GM18508 (cell line): ENCODE measurements at regions not wholly inside any gene's neighbourhood (a gene's known extent, or its start where the extent isn't known, plus 50 kb on each side); places are given as distances from the start of the nearest gene placed in this dataset.
"Not testable (repeated sequence)": the region's sequence is repeated elsewhere in the genome, so short reads cannot be mapped to it uniquely, and the experiment has no call there.

Source experiments
- ATAC-seq: cut with Tn5 transposase; IDR thresholded peaks from one replicate; pipeline ENCODE4 v1.9.1; 2021; ENCODE audit warnings: moderate number of reproducible peaks; ENCODE audit not compliant: insufficient read depth, unreplicated experiment

DNA sequence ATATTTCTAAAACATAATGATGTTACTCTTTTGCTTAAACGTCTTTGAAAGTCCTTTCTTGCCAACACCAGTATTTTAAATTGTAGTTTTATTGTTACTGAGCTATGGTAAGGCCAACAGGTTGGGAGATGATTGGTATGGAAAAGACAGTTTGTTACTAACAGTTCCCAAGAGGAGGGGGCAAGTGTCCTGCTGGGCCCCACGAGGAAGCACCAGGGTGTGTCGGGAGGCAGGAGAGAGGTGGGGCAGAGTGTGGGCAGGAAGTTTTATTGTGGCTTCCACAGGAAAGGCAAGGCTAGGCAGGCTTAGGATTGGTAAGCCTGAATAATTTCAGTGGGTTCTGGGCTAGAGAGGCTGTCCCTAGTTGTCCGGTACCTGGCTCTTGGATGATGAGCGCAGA, 134.3 kb downstream of the SOCS6 start:
- no peak for ATAC-seq

DNA sequence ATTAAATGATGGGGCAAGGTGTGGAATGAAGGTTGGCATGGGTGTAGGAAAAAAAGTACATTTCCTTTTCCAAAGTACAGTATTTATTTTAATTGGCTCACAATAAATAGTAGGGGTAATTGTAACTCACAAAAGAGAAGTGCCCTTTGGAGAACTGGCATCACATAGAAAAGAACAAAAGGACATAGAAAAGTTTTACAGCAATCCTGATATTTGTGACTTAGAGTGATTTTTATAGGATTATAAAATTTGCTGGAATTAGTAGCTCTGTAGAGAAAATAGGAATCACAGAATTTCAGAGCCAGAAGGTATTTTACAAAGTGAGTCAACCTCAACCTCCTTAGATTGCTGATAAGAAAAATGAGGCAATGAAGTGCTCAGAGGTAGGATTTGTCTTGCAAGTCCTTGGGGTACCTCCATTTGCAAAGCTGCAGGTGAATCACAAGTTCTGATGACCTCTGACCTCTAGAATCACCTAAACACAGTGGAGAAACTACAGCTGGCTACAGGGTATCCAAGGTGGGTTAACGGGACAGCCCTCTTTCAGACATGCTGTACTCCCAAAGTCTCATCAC, 133.6 kb downstream of the SOCS6 start:
- ATAC-seq, result no peak

DNA sequence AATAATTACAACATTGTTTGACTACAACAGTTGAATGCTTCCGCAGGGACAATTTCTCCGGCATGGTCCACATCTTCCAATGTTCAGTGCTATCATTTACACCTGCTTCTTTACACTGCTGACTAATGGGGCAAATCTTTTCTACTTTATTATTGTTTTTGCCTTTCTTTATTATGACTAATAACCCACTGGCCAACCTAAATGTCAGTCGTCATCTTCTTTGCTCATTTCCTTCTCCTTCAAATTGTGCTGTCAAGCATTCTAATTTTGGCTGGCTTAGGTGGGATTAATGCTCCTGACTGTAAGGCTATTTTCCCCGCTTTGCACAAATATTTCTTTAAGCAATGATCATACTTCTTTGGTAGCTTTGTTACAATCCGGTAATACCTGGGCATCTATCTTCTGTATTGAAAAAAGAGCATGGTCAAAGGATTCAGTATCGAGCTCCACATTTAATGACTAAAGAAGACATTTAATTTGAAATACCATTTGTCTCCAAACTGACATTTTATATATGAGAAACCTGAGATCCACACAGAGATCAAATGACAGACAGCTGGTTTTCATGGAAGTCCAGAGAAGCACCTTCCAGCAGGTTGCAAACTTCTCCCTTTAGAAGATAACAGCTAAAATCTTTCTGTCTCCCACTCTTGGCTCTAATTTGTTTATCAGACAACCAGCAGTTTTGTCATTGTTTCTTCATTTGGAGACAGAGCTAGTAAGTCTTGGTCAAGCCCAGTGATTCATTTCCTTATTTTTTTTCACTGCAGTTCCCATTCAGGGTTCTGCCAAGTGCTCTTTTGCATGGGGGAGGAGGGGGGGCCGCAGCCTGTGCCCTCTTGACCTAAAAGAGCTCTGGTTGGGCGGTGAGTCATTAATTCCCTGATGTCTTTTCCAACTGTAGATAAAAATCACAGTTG, 132.9 kb downstream of the SOCS6 start:
- no peak for ATAC-seq

DNA sequence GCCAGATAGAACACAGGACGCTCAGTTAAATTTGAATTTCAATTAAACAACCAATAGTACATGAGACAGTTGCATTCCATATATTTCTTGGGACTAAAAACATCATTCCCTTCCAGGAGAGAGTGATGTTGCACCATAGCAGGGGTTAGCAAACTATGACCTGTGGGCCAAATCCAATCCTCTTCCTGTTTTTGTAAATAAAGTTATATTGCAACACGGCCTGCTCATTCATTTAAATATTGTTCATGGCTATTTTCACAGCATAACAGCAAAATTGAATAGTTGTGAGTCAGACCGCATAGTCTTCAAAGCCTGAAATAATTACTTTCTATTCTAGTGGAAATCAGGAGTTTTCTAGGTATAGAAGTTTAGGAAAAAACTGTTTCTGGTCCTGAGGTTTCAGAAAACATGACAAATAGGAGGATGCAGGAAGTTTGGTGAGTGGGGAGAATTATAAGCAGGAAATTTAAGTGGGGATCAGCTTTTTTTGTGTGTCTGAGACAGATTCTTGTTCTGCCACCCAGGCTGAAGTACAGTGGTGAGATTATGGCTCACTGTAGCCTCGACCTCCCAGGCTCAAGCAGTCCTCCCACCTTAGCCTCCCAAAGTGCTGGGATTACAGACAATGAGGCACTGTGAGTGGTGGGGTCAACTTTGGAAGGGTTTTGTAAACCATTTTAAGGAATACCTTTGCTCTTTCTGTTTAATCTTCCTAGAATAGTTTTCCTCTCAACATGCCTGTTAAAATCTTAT, 131.5 kb downstream of the SOCS6 start:
- no peak for ATAC-seq

DNA sequence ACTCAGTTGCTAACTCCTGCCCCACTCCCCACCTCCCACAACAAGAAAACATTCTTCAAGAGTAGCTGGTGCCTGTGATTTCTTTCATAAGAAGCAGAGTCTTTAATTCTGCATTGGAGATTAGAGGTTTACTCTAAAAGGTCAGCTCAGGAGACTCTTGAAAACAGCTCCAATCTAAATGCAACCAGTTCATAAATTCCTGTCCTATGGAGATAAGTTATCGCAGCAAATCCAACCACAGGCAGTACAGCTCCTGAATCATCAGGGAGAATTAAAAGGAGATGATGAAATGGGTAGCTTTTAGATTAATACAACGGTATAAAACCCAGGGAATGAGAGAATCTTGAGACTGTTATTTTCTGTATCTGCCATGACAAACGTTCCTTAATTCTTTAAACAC, 130.7 kb downstream of the SOCS6 start:
- no peak for ATAC-seq

DNA sequence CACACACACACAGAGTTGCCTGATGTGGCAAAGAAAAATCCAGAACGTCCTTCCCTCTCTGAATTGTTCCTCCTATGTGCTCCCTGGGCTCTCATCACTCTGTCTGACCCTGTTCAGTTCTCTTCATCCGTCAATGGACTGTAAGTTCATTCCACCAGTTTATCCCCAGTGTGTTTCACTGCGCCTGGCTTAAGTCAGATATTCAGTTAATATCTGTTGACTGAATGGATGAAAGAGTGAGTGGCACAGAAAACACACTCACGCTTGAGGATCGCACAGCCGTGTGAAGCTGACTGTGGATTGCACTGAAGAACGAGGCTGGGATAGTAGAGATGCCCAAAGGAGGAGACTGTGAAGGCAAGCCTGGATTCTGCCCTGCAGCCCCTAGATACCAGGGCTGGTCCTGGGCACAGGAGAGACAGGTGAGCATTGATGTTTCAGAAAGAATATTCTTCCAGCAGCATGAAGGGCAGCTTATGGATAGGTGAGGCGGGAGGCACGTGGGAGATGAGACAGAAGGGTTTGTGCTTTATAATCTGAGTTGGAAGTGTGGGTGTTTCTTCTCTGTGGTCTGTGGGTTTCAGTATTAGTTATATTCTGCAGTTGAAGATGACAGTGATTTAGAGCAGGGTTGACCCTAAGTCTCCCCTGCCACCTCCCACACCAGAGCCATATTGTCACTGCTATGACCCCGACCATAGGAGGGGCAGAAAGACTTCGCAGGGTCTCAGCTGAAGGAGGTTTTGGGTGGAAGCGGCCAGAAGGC, 129.9 kb downstream of the SOCS6 start:
- peak; percentile 100 for ATAC-seq

DNA sequence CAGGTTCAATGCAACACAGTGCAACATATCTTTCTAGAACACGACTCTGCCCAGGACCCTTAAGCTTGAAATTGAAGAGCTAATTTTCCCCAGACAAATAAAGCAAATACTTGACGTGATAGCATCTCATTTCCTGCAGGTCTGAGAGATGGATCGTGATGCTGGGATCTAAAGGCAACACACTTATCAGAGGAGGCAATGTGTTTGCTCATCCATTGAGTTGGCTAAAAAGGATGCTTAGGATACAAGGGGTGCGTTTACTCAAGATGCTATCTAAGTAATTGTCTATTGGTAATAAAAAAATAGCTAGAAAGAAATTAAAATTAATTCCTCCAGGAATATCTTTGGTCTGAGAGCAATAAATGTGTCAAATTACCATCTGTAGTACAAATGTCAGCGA, 129.0 kb downstream of the SOCS6 start:
- no peak for ATAC-seq

DNA sequence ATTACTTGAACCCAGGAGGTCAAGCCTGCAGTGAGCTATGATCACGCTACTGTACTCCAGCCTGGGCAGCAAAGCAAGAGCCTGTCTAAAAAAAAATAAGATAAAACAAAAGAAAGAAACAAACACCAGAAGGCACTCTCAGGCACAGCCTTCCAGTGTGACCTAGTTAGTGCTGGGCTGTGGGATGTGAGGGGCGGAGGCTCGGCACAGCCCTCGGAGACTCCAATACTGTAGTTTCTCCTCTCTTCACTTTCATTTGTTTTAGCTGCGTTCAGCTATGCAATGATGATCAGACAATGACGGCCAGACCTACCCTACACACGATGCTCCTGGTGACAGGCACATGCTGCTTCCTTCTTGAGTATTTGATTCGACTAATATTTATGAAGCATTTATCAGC, 127.7 kb downstream of the SOCS6 start:
- no peak for ATAC-seq

DNA sequence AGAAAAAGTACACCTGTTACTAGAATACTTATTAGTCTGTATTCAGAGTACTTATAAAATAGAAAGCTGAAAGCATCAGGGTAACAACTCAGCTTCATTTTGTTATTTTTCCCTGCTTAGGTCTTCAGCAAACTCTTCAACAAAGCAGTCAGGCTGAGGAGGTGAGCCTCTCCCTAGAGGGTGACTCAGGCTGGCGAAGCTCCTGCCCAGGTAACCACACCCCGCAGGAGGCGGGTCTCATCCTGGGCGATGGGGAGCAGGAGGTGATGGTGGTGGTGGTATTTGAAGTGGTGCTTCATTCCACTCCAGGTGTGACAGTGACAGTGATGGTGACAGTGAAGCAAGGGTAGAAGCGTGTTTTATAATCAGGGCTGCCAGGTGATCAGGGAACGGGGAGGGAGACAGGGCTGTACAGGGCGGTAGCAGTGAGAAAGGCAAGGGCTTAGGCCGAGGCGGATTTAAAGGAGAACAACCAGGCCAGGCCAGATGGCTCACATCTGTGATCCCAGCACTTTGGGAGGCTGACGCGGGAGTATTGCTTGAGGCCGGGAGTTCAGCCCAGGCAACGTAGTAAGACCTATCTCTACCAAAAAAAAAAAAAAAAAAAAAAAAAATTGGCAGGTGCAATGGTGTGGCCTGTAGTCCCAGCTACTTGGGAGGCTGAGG, 127.1 kb downstream of the SOCS6 start:
- ATAC-seq, result no peak

DNA sequence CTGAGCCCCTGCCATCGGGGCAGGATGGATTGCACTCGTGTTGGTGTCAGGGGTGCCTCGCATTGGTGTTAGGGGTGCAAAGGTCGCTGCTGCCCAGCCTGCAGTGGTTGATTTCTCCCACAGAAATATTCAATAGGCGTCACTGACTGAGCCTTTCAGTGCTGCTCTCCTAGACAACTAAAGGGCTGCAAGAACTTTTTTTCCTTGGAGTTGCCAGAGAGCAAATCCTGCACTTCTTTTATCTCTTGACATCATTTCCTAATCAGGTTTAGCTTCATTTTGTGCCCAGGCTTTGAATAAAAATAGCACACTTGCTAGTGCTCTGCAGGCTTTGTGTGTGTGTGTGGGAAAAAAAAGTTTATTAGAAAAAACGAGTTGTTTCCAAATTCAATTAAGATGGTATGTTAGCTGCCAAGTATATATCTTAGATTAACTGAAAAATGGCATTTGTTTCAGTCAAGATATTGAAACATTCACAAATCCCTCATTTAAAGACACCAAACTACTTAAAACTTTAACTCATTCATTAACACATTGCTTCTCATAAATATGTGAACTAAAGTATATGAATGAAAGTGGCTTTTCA, 125.6 kb downstream of the SOCS6 start:
- ATAC-seq, result no peak

DNA sequence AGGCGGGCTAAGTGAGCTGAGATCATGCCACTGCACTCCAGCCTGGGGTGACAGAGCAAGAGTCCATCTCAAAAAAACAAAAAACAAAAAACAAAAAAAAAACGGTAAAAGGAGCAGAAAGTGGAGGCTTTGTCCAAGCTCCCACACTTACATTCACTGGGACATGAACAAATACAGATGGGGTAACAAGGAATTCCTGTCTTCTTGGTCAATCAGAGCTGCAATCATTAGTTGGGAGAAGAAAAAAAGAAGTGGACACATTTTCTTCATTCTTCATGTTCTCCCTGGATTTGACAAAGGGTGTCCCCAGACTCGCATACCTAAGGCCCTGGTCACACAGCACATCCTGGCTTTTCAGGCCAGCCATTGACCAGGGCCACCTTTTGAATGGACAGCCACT, 124.6 kb downstream of the SOCS6 start:
- ATAC-seq, result no peak

DNA sequence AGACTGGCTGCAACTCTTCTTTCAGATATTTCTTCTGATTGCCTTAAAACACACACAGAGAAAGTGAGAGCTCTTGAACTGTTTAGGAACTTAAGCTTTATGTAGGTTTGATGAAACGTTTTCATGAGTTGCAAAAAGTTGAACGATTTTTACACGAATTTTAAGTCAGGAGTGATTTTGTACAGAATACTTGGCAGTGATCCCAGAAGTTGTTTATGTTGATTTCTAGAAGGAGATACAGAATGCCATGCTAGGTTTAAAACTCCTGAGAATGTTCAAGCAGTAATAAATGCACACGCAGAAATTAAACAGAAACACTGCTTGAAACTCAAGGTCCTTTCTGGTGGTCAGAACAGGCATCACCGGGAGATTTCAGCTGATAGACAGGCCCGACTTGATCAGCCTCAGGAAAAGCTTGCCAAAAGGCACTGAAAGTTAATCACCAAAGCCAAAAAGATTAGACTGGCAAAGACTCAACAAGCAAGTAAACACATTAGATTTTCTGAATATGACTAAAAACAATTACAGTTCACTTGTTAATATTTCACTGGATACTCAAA, 123.1 kb downstream of the SOCS6 start:
- no peak for ATAC-seq

DNA sequence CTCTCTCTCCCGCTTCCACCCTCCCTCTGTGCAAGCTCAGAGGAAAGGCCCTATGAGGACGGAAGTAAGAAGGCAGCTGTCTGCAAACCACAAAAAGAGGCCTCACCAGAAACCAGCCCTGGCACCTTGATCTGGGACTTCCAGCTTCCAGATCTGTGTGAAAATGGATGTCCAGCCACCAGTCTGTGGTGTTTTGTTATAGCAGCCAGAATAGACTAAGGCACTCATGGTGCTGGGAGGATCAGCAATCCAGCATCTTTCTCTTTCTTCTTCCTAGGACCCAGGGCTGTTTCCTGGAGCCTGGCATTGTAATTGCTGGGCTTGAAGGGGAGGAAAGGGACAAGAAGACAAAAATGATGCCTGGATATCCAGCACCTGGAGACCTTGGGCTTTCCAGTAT, 122.5 kb downstream of the SOCS6 start:
- ATAC-seq, result no peak

DNA sequence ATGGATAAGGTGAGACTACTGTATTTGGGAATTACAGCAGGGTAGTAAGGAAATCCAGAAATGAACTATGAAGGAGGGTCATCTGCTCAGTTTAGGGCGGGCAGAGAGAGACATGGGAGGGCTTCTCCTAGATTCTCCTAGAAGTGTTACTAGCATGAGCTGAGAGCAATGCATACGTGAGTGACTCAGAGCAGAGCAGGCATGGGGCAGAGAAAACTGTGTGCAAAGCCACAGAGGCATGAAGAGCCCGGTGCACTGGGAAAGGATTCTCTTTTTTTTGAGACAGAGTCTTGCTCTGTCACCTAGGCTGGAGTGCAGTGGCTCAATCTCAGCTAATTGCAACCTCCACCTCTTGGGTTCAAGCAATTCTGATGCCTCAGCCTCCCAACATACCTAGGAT, 116.2 kb downstream of the SOCS6 start:
- no peak for ATAC-seq

DNA sequence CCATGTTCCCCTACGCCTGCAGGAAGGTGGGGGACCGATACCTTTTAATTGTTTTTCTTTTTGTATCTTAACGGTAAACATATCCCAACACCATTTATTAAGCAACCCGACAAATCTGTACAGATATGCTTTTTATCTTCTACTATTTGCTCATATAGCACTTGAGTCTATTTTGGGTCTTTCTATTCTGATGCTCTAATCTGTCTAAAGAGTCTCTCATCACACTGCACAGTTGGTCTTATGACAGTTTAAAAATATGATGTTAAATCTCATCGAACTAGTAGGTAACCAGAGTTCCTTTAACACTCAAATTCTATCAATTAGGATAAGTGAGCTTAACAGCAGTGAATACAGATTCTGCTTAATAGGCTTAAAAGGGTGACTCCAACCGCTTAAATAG, 111.6 kb downstream of the SOCS6 start:
- no peak for ATAC-seq

DNA sequence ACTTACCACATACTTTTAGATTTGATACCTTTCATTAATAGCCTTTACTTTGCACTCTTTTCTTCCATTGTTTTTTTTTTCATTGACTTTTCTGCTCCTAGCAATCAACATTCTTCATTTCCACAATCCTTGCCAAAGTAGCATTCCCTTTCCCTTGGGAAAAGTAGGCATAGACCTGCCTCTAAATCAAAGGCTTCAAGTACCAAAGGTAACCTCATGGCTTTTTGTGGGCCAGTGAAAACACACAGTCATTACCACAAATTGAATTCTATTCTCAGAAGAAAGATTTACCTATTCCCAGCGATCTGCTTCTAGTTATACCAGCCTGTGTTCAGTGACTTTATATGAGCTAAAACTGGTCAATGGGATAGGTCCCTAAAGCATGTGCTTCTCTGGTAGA, 109.2 kb downstream of the SOCS6 start:
- ATAC-seq, result no peak

DNA sequence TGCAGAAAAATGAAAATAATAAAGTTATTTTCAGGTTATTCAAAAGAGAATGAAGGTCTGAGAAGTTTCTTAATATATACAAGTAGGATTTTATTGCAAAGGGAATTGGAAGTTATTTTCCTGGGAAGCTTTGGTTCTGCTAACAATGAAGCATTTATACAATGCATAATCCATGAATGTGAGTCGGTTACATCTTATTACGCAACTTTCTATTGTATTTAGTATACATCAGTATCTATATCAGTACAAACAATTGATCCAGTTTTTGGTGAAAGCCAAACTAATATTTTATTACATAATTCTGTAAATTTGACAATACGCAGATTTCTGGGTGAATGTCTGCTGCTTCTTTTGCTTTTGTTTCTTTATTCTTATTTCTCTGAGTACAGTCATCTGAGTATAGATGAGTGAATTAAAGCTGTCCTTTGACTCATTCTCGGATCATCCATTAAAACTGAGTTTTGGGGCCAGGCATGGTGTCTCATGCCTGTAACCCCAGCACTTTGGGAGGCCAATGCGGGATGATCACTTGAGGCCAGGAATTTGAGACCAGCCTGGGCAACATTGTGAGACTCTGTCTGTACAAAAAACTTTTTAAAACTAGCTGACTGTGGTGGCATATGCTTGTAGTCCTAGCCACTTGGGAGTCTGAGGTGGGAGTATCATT, 108.5 kb downstream of the SOCS6 start:
- no peak for ATAC-seq

DNA sequence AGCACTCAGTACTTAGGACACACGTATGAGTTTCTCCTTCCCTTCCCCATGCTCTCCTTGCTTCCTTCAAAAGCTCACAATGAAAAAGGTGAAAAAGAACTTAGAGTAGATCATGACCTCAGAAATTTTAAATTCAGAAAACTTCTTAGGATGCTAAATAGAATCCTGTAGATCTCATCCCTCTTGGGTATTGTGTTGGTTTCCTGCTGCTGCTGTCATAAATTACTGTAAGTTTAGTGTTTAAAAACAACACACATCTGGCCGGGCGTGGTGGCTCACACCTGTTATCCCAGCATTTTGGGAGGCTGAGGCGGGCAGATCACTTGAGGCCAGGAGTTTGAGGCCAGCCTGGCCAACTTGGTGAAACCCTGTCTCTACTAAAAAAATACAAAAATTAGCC, 106.9 kb downstream of the SOCS6 start:
- not testable (repeated sequence) for ATAC-seq

DNA sequence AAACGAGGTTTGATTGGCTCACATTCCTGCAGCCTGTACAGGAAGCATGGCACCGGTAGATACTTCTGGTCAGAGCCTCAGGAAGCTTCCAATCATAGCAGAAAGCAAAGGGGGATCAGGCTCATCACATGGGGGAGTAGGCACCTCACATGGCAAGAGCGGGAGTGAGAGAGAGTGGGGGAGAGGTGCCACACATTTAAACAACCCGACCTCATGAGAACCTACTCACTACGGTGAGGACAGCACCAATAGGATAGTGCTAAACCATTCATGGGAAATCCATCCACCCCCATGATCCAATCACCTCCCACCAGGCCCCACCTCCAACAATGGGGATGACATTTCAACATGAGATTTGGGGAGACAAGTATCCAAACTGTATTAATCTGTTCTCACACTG, 105.8 kb downstream of the SOCS6 start:
- ATAC-seq, result no peak
